ENCODE measurements at regions not wholly inside any gene's neighbourhood (a gene's known extent, or its start where the extent isn't known, plus 50 kb on each side); places are given as distances from the start of the nearest gene placed in this dataset.
"Not testable (repeated sequence)": the region's sequence is repeated elsewhere in the genome, so short reads cannot be mapped to it uniquely, and the experiment has no call there.

DNA sequence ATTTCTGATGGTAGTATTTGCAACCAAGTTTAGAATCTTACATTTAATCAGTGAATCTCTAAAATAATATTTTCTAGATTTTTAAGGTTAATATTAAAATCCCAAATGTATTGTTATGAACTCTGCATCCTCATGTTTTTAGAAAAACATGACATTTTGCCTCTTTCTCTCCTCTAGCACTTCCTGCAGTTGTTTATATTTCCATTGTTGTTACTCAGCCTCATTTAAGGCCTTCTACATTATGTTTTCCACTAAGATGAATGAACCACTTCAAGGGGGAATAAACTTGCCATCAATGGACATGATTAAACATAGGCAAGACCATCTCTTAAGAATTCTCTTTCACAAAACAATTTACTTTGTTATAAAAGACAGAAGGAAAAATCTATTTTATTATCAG is 333.5 kb upstream of the IRAK1BP1 start:
- CTCF ChIA-PET = no interaction called here
- Histone ChIP-seq H3K4me3 (ENCODE audit: control insufficient read depth in 1 of 7, extremely low read depth in 1 of 7, insufficient read depth in 4 of 7, low read depth in 2 of 7, low read length in 6 of 7) (no peak overlapping the region), H3K27ac (ENCODE audit: insufficient read depth in 1 of 2, low read depth in 1 of 2, low read length in 2 of 2, poor library complexity in 1 of 2, severe bottlenecking in 2 of 2) (no peak overlapping the region), H3K27me3 (replicated peaks in 2 of 5; ENCODE audit: control insufficient read depth in 4 of 5, insufficient read depth in 5 of 5, low read length in 4 of 5) (no peaks in the 10 kb centered on the region), H3K36me3 (ENCODE audit: control insufficient read depth in 4 of 4, insufficient read depth in 4 of 4, low read length in 3 of 4) (no peaks in the 10 kb centered on the region), H3K9me3 (ENCODE audit: control extremely low read depth in 1 of 5, control insufficient read depth in 4 of 5, insufficient read depth in 2 of 5, low read depth in 1 of 5, low read length in 4 of 5) (no peaks in the 10 kb centered on the region), H3K4me1 (ENCODE audit: control extremely low read depth in 1 of 4, control insufficient read depth in 4 of 4, insufficient read depth in 4 of 4, low read length in 3 of 4) (no peaks in the 10 kb centered on the region)
- no peak for DNase-seq
- POLR2A ChIA-PET = no interaction called here

DNA sequence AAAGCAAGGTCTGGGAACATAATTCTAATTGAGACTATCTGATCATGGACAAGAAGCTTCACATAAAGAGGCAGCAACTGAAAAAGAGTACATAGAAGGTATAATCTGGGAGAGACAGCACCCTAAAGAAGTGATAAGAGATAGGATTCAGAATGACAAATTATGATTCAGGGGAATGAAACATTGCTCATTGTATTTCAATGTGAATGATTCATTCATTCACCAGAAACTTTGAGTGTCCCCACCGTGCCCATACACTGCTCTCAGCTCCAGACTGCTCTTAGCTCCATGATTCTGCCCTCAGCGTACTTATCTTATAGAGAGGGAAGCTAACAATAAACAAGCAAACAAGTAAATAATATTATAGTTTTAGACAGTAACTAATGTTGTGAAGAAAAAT is 329.3 kb upstream of the IRAK1BP1 start:
- Histone ChIP-seq H3K9me3 (ENCODE audit: control extremely low read depth in 1 of 5, control insufficient read depth in 4 of 5, insufficient read depth in 2 of 5, low read depth in 1 of 5, low read length in 4 of 5) (no peaks in the 10 kb centered on the region), H3K36me3 (ENCODE audit: control insufficient read depth in 4 of 4, insufficient read depth in 4 of 4, low read length in 3 of 4) (no peaks in the 10 kb centered on the region), H3K27ac (ENCODE audit: insufficient read depth in 1 of 2, low read depth in 1 of 2, low read length in 2 of 2, poor library complexity in 1 of 2, severe bottlenecking in 2 of 2) (no peak overlapping the region), H3K27me3 (replicated peaks in 2 of 5; ENCODE audit: control insufficient read depth in 4 of 5, insufficient read depth in 5 of 5, low read length in 4 of 5) (no peaks in the 10 kb centered on the region), H3K4me3 (ENCODE audit: control insufficient read depth in 1 of 7, extremely low read depth in 1 of 7, insufficient read depth in 4 of 7, low read depth in 2 of 7, low read length in 6 of 7) (no peak overlapping the region), H3K4me1 (ENCODE audit: control extremely low read depth in 1 of 4, control insufficient read depth in 4 of 4, insufficient read depth in 4 of 4, low read length in 3 of 4) (no peaks in the 10 kb centered on the region)
- no peak for DNase-seq
- ChIA-PET POLR2A (no interaction called here), CTCF (no interaction called here)
- WGBS (ENCODE audit: insufficient coverage) = no CpG with 5 or more reads among the region's 2 CpGs

DNA sequence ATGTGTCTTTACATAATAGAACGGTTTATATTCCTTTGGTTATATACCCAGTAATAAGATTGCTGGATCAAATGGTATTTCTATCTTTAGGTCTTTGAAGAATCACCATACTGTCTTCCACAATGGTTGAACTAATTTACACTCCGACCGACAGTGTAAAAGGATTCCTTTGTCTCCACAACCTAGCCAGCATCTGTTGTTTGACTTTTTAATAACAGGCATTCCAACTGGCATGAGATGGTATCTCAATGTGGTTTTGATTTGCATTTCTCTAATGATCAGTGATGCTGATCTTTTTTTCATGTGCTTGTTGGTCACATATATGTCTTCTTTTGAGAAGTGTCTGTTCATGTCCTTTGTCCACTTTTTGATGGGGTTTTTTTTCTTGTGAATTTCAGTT is 319.7 kb upstream of the IRAK1BP1 start:
- POLR2A ChIA-PET; DNase-seq; H3K36me3 ChIP-seq (ENCODE audit: control insufficient read depth in 4 of 4, insufficient read depth in 4 of 4, low read length in 3 of 4); H3K9me3 ChIP-seq (ENCODE audit: control extremely low read depth in 1 of 5, control insufficient read depth in 4 of 5, insufficient read depth in 2 of 5, low read depth in 1 of 5, low read length in 4 of 5); H3K4me1 ChIP-seq (ENCODE audit: control extremely low read depth in 1 of 4, control insufficient read depth in 4 of 4, insufficient read depth in 4 of 4, low read length in 3 of 4); H3K4me3 ChIP-seq (ENCODE audit: control insufficient read depth in 1 of 7, extremely low read depth in 1 of 7, insufficient read depth in 4 of 7, low read depth in 2 of 7, low read length in 6 of 7); H3K27ac ChIP-seq (ENCODE audit: insufficient read depth in 1 of 2, low read depth in 1 of 2, low read length in 2 of 2, poor library complexity in 1 of 2, severe bottlenecking in 2 of 2); CTCF ChIA-PET; H3K27me3 ChIP-seq (replicated peaks in 2 of 5; ENCODE audit: control insufficient read depth in 4 of 5, insufficient read depth in 5 of 5, low read length in 4 of 5): not testable (repeated sequence)
- 100% methylated on average over 3 of the region's 3 CpGs for WGBS (ENCODE audit: insufficient coverage)

DNA sequence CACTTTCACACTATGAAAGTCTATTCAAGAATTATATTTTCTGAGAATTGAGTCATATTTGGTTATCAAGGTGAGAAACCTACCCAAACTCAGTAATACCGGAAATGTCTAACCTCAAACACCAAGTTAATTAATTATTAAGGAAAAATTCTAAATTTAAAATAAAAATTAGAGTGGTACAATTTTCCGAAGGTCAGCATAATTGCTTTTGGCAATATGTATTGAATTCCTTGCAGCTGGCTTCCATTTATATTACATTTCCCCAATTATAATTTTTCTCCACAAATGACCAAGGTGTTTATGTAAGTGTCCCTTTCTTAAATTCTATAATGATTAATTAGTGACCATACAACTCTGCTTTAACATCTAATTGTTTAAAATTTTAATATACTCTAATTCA is 316.0 kb upstream of the IRAK1BP1 start:
- ChIA-PET POLR2A (no interaction called here), CTCF (interaction anchor here (0.6 kb wide), 1 partner anchor 457 kb away, joined by 3 read pairs; no protein-coding TSS in a partner anchor)
- H3K27me3 ChIP-seq (replicated peaks in 2 of 5; ENCODE audit: control insufficient read depth in 4 of 5, insufficient read depth in 5 of 5, low read length in 4 of 5) = no peaks in the 10 kb centered on the region
- no peak for DNase-seq
- H3K27ac ChIP-seq (ENCODE audit: insufficient read depth in 1 of 2, low read depth in 1 of 2, low read length in 2 of 2, poor library complexity in 1 of 2, severe bottlenecking in 2 of 2) = no peak overlapping the region
- no peaks in the 10 kb centered on the region for H3K36me3 ChIP-seq (ENCODE audit: control insufficient read depth in 4 of 4, insufficient read depth in 4 of 4, low read length in 3 of 4)
- H3K9me3 ChIP-seq (ENCODE audit: control extremely low read depth in 1 of 5, control insufficient read depth in 4 of 5, insufficient read depth in 2 of 5, low read depth in 1 of 5, low read length in 4 of 5) = peaks cover 0 to 5% (median 4%) of the 10 kb centered on the region in 5 experiments
- no peak overlapping the region for H3K4me3 ChIP-seq (ENCODE audit: control insufficient read depth in 1 of 7, extremely low read depth in 1 of 7, insufficient read depth in 4 of 7, low read depth in 2 of 7, low read length in 6 of 7)
- no peaks in the 10 kb centered on the region for H3K4me1 ChIP-seq (ENCODE audit: control extremely low read depth in 1 of 4, control insufficient read depth in 4 of 4, insufficient read depth in 4 of 4, low read length in 3 of 4)
- WGBS (ENCODE audit: insufficient coverage) = no CpG with 5 or more reads among the region's 2 CpGs

DNA sequence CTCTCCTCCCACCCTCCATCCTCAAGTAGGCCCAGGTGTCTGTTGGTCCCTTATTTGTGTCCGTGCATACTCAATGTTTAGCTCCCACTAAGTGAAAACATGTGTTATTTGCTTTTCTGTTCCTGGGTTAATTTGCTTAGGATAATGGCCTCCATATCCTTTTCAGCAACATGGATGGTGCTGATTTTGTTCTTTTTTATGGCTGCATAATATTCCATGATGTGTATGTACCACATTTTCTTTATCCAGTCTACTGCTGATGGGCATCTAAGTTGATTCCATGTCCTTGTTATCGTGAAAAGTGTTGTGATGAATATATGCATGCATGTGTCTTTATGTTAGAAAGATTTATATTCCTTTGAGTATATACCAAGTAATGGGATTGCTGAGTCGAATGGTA is 314.9 kb upstream of the IRAK1BP1 start:
- Histone ChIP-seq H3K4me1 (ENCODE audit: control extremely low read depth in 1 of 4, control insufficient read depth in 4 of 4, insufficient read depth in 4 of 4, low read length in 3 of 4) (no peaks in the 10 kb centered on the region), H3K36me3 (ENCODE audit: control insufficient read depth in 4 of 4, insufficient read depth in 4 of 4, low read length in 3 of 4) (no peaks in the 10 kb centered on the region), H3K27me3 (replicated peaks in 2 of 5; ENCODE audit: control insufficient read depth in 4 of 5, insufficient read depth in 5 of 5, low read length in 4 of 5) (no peaks in the 10 kb centered on the region), H3K27ac (ENCODE audit: insufficient read depth in 1 of 2, low read depth in 1 of 2, low read length in 2 of 2, poor library complexity in 1 of 2, severe bottlenecking in 2 of 2) (no peak overlapping the region), H3K4me3 (ENCODE audit: control insufficient read depth in 1 of 7, extremely low read depth in 1 of 7, insufficient read depth in 4 of 7, low read depth in 2 of 7, low read length in 6 of 7) (no peak overlapping the region), H3K9me3 (ENCODE audit: control extremely low read depth in 1 of 5, control insufficient read depth in 4 of 5, insufficient read depth in 2 of 5, low read depth in 1 of 5, low read length in 4 of 5) (peaks cover 0 to 6% (median 4%) of the 10 kb centered on the region in 5 experiments)
- no peak for DNase-seq
- ChIA-PET POLR2A (no interaction called here), CTCF (no interaction called here)
- WGBS (ENCODE audit: insufficient coverage) = no CpG with 5 or more reads among the region's 3 CpGs

DNA sequence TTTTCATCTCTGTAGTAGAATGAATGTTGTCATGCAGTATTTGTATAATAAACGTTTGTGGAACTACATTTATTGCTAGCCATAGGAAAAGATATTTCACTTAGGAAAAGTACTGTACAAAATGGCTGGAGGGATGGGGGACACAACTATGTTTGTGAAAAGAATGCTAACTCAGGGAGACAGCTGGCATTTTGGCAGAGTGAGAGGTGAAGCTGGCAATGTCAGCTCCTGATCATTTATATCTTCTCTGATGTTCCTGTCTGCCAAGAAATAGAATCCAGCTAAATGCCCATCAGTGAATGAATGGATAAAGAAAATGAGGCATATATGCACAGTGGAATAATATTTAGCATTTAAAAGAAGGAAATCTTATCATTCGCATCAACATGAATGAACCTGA is 313.0 kb upstream of the IRAK1BP1 start:
- Histone ChIP-seq H3K9me3 (ENCODE audit: control extremely low read depth in 1 of 5, control insufficient read depth in 4 of 5, insufficient read depth in 2 of 5, low read depth in 1 of 5, low read length in 4 of 5) (peaks cover 0 to 6% (median 4%) of the 10 kb centered on the region in 5 experiments), H3K27me3 (replicated peaks in 2 of 5; ENCODE audit: control insufficient read depth in 4 of 5, insufficient read depth in 5 of 5, low read length in 4 of 5) (no peaks in the 10 kb centered on the region), H3K27ac (ENCODE audit: insufficient read depth in 1 of 2, low read depth in 1 of 2, low read length in 2 of 2, poor library complexity in 1 of 2, severe bottlenecking in 2 of 2) (no peak overlapping the region), H3K4me1 (ENCODE audit: control extremely low read depth in 1 of 4, control insufficient read depth in 4 of 4, insufficient read depth in 4 of 4, low read length in 3 of 4) (no peaks in the 10 kb centered on the region), H3K4me3 (ENCODE audit: control insufficient read depth in 1 of 7, extremely low read depth in 1 of 7, insufficient read depth in 4 of 7, low read depth in 2 of 7, low read length in 6 of 7) (no peak overlapping the region), H3K36me3 (ENCODE audit: control insufficient read depth in 4 of 4, insufficient read depth in 4 of 4, low read length in 3 of 4) (no peaks in the 10 kb centered on the region)
- no peak for DNase-seq
- ChIA-PET CTCF (no interaction called here), POLR2A (no interaction called here)
- WGBS (ENCODE audit: insufficient coverage) = 60% methylated on average over 1 of the region's 2 CpGs

DNA sequence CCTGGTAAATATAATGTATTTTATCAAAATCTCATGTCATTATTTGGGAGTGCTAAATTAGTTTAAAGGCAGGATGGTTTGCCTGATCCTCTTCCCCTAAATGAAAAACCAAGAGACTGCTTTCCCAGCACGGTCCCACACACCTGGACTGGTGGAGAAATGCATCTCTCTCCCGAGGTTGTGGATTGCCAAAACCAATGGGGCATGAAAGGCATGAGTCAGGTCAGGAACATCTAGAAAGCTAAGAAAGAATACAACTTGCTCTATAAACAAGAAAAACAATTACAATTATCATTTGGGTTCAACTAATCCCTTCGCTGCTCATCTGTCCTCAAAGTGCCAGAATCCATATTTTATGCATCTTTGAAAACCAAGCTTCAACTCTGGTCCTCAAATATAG is 308.3 kb upstream of the IRAK1BP1 start:
- Histone ChIP-seq H3K4me1 (ENCODE audit: control extremely low read depth in 1 of 4, control insufficient read depth in 4 of 4, insufficient read depth in 4 of 4, low read length in 3 of 4) (no peaks in the 10 kb centered on the region), H3K9me3 (ENCODE audit: control extremely low read depth in 1 of 5, control insufficient read depth in 4 of 5, insufficient read depth in 2 of 5, low read depth in 1 of 5, low read length in 4 of 5) (peaks cover 0 to 6% (median 4%) of the 10 kb centered on the region in 5 experiments), H3K36me3 (ENCODE audit: control insufficient read depth in 4 of 4, insufficient read depth in 4 of 4, low read length in 3 of 4) (no peaks in the 10 kb centered on the region), H3K27me3 (replicated peaks in 2 of 5; ENCODE audit: control insufficient read depth in 4 of 5, insufficient read depth in 5 of 5, low read length in 4 of 5) (no peaks in the 10 kb centered on the region), H3K4me3 (ENCODE audit: control insufficient read depth in 1 of 7, extremely low read depth in 1 of 7, insufficient read depth in 4 of 7, low read depth in 2 of 7, low read length in 6 of 7) (no peak overlapping the region), H3K27ac (ENCODE audit: insufficient read depth in 1 of 2, low read depth in 1 of 2, low read length in 2 of 2, poor library complexity in 1 of 2, severe bottlenecking in 2 of 2) (no peak overlapping the region)
- ChIA-PET CTCF (no interaction called here), POLR2A (no interaction called here)
- 80% methylated on average over 1 of the region's 3 CpGs for WGBS (ENCODE audit: insufficient coverage)
- no peak for DNase-seq

DNA sequence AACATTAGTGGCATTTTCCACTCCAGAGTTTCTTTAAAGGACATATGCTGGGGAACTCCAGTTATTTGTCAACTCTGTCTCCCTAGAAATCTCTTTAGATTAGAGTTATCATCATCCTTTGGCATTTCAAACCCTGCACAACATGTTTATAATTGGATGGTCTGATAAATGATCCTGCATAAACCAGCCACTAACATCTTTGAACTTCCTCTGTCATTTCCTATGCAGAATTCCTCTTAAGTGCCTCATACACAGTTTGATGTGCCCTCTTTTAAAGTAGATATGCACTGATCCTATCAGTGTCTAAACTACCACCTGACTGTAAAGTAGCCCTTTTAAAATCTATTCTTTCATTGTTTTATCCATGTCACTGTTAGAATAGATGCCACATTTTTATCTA is 306.3 kb upstream of the IRAK1BP1 start:
- no peak for DNase-seq
- no peaks in the 10 kb centered on the region for H3K4me1 ChIP-seq (ENCODE audit: control extremely low read depth in 1 of 4, control insufficient read depth in 4 of 4, insufficient read depth in 4 of 4, low read length in 3 of 4)
- no peak overlapping the region for H3K27ac ChIP-seq (ENCODE audit: insufficient read depth in 1 of 2, low read depth in 1 of 2, low read length in 2 of 2, poor library complexity in 1 of 2, severe bottlenecking in 2 of 2)
- no peak overlapping the region for H3K4me3 ChIP-seq (ENCODE audit: control insufficient read depth in 1 of 7, extremely low read depth in 1 of 7, insufficient read depth in 4 of 7, low read depth in 2 of 7, low read length in 6 of 7)
- CTCF ChIA-PET = no interaction called here
- no peaks in the 10 kb centered on the region for H3K27me3 ChIP-seq (replicated peaks in 2 of 5; ENCODE audit: control insufficient read depth in 4 of 5, insufficient read depth in 5 of 5, low read length in 4 of 5)
- POLR2A ChIA-PET = no interaction called here
- no peaks in the 10 kb centered on the region for H3K36me3 ChIP-seq (ENCODE audit: control insufficient read depth in 4 of 4, insufficient read depth in 4 of 4, low read length in 3 of 4)
- H3K9me3 ChIP-seq (ENCODE audit: control extremely low read depth in 1 of 5, control insufficient read depth in 4 of 5, insufficient read depth in 2 of 5, low read depth in 1 of 5, low read length in 4 of 5) = peaks cover 0 to 5% (median 4%) of the 10 kb centered on the region in 5 experiments

Data from common myeloid progenitor, CD34-positive (primary cell).